KMS-11 (cell line): ENCODE measurements at regions not wholly inside any gene's neighbourhood (a gene's known extent, or its start where the extent isn't known, plus 50 kb on each side); places are given as distances from the start of the nearest gene placed in this dataset.

Experiments
- H2AFZ ChIP-seq: fragments of 200-600 bp; sonication (generic); 2 replicates; pipeline ENCODE4 v1.6.1; 2016; ENCODE audit warnings: antibody characterized with exemption, mixed run types, low read depth
- H3K27ac ChIP-seq: fragments of 200-600 bp; sonication (generic); 2 replicates; pipeline ENCODE4 v1.6.1; 2016; ENCODE audit warnings: mild to moderate bottlenecking, mixed run types
- H3K27me3 ChIP-seq: fragments of 200-600 bp; sonication (generic); 2 replicates; pipeline ENCODE4 v1.6.1; 2017; ENCODE audit warnings: mild to moderate bottlenecking, low read depth, mixed run types, moderate library complexity; ENCODE audit not compliant: insufficient read depth
- H3K36me3 ChIP-seq: fragments of 200-600 bp; sonication (generic); 2 replicates; pipeline ENCODE4 v1.6.1; 2017; ENCODE audit warnings: mild to moderate bottlenecking, mixed run types; ENCODE audit not compliant: insufficient read depth
- H3K4me1 ChIP-seq: fragments of 200-600 bp; sonication (generic); 2 replicates; pipeline ENCODE4 v1.6.1; 2016; ENCODE audit warnings: mild to moderate bottlenecking, low read depth, mixed run types; ENCODE audit not compliant: poor library complexity, severe bottlenecking
- H3K4me2 ChIP-seq: fragments of 200-600 bp; sonication (generic); 2 replicates; pipeline ENCODE4 v1.7.0; 2016; ENCODE audit warnings: mild to moderate bottlenecking, mixed run types
- H3K4me3 ChIP-seq: fragments of 200-600 bp; sonication (generic); IDR thresholded peaks from 2 replicates; pipeline ENCODE4 v1.6.1; 2017; ENCODE audit warnings: low read depth, low read length, mixed read lengths; ENCODE audit not compliant: insufficient read depth
- H3K79me2 ChIP-seq: fragments of 200-600 bp; sonication (generic); 2 replicates; pipeline ENCODE4 v1.6.1; 2016; ENCODE audit warnings: low read depth, mixed run types; ENCODE audit not compliant: insufficient read depth
- H3K9ac ChIP-seq: fragments of 200-600 bp; sonication (generic); 2 replicates; pipeline ENCODE4 v1.6.1; 2016; ENCODE audit warnings: mild to moderate bottlenecking, mixed run types
- H4K20me1 ChIP-seq: fragments of 200-600 bp; sonication (generic); 2 replicates; pipeline ENCODE4 v1.6.1; 2016; ENCODE audit warnings: mild to moderate bottlenecking, mixed run types; ENCODE audit not compliant: insufficient read depth
- TF ChIP-seq, protein P1 (sequence below): fragments of 200-600 bp; sonication (generic); conservative IDR thresholded peaks from 2 replicates; pipeline ENCODE4 v1.6.1; 2017; ENCODE audit warnings: low read depth, mild to moderate bottlenecking, antibody characterized with exemption, low read length, moderate library complexity, mixed read lengths

DNA sequence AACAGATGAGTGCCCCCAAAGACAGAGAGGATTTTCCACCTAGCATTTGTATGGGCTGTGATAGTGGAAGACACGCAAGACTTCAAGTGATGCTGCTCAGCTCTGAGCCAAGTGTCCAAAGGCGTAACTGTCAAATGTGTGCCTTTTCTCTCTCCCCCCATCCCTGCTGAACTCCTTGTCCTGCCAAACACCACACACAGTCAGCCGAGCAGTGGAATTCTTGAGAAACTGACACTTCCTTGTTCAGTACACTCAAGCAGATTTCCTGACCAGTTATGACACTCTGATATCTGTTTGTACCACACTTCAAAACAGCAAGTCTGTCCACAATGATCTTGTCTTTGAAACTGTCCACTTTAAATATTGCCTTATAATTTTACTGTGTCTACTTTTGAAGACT is 166.4 kb downstream of the PIK3R1 start:
- H3K36me3 ChIP-seq = no peaks in the 10 kb centered on the region
- H3K4me2 ChIP-seq = no peak overlapping the region
- H4K20me1 ChIP-seq = no peaks in the 10 kb centered on the region
- H3K9ac ChIP-seq = no peak overlapping the region
- TF ChIP-seq, protein P1, sequence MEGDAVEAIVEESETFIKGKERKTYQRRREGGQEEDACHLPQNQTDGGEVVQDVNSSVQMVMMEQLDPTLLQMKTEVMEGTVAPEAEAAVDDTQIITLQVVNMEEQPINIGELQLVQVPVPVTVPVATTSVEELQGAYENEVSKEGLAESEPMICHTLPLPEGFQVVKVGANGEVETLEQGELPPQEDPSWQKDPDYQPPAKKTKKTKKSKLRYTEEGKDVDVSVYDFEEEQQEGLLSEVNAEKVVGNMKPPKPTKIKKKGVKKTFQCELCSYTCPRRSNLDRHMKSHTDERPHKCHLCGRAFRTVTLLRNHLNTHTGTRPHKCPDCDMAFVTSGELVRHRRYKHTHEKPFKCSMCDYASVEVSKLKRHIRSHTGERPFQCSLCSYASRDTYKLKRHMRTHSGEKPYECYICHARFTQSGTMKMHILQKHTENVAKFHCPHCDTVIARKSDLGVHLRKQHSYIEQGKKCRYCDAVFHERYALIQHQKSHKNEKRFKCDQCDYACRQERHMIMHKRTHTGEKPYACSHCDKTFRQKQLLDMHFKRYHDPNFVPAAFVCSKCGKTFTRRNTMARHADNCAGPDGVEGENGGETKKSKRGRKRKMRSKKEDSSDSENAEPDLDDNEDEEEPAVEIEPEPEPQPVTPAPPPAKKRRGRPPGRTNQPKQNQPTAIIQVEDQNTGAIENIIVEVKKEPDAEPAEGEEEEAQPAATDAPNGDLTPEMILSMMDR = no peak
- H3K79me2 ChIP-seq = no peaks in the 10 kb centered on the region
- no peak overlapping the region for H3K27ac ChIP-seq
- H2AFZ ChIP-seq = no peak overlapping the region
- no peak overlapping the region for H3K4me3 ChIP-seq
- no peaks in the 10 kb centered on the region for H3K4me1 ChIP-seq
- H3K27me3 ChIP-seq = no peaks in the 10 kb centered on the region

DNA sequence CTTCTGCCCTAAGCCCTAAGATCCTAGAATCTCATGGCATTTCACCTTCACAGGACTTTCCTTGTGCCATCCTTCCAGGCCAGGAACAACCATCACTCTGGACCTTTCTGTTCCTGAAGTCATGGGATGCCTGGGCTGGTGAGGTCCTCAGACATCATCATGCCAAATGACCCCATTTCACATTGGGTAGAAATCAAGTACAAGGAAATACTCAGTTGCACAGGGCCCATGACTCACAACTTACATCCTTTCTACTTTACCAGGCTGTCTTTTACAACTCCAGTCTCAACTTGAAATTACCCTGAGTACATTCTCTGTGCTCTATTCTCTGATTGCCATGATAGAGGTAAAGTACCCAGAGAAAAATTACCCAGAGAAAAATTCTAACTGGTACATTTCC is 167.1 kb downstream of the PIK3R1 start:
- TF ChIP-seq, protein P1 = no peak

DNA sequence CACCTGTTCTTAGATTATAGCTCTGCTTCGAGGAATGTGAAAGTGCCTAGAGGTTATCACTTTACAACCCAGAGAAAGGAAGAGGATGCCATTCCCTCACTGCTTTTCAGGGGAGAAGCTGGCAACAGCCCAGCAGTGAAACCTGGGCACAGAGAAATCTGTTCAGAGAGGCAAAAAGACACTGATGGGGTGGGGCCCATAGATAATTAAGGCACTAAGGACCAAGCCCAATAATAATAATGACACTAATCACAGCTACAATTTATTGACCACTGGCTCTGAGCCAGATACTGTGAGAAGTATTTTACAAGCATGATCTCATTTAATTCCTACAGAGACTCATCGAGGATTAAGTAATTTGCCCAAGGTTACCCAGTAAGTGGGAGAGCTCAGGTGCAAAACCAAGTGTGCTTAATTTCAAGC is 168.3 kb downstream of the PIK3R1 start:
- Histone ChIP-seq H3K4me2 (no peak overlapping the region), H3K4me3 (no peak overlapping the region), H2AFZ (no peak overlapping the region), H3K4me1 (no peaks in the 10 kb centered on the region), H3K27me3 (no peaks in the 10 kb centered on the region), H3K9ac (no peak overlapping the region), H4K20me1 (no peaks in the 10 kb centered on the region), H3K36me3 (no peaks in the 10 kb centered on the region), H3K79me2 (no peaks in the 10 kb centered on the region), H3K27ac (no peak overlapping the region)
- TF ChIP-seq, protein P1 = no peak

More for the DNA sequence above, 167.1 kb downstream of the PIK3R1 start:
- no peak overlapping the region for H3K4me2 ChIP-seq
- no peaks in the 10 kb centered on the region for H3K4me1 ChIP-seq
- H3K79me2 ChIP-seq = no peaks in the 10 kb centered on the region
- no peaks in the 10 kb centered on the region for H3K27me3 ChIP-seq
- H3K36me3 ChIP-seq = no peaks in the 10 kb centered on the region
- no peak overlapping the region for H2AFZ ChIP-seq
- no peaks in the 10 kb centered on the region for H4K20me1 ChIP-seq
- H3K4me3 ChIP-seq = no peak overlapping the region
- no peak overlapping the region for H3K9ac ChIP-seq
- no peak overlapping the region for H3K27ac ChIP-seq

DNA sequence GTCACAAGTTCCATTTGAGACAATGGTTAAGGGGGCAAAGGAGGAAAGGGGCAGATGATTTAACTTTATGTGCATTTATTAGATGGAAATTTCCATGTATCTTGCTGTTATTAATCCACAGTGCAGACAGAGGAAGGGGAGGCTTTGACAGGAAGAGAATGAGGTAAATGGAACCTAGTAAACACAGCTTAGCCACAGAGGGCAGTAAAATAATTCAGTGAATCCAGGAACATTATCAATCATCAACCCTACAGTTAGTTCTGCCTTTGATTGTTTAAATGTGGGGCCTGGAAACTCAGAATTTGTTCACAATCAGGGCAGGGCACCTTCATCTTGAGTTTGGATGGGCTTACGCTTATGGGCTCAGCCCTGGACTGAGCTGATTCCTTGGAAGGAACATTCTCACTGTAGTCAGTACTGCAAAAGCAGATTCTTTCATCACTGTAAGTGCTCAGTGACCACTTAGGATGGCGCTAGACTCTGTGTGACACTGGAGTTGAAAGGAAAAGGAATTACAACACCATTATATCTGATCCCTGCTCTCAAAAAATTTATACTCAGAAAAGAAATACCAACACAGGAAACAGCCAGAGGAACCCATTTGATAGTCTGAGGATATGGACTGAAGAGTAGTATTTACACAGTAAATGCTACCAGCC is 169.5 kb downstream of the PIK3R1 start:
- Histone ChIP-seq H3K36me3 (no peaks in the 10 kb centered on the region), H3K4me1 (no peaks in the 10 kb centered on the region), H2AFZ (no peak overlapping the region), H3K4me3 (no peak overlapping the region), H4K20me1 (no peaks in the 10 kb centered on the region), H3K4me2 (no peak overlapping the region), H3K9ac (no peak overlapping the region), H3K27ac (no peak overlapping the region), H3K27me3 (no peaks in the 10 kb centered on the region), H3K79me2 (no peaks in the 10 kb centered on the region)
- TF ChIP-seq, protein P1 = no peak
